ENCODE measurements at regions not wholly inside any gene's neighbourhood (a gene's known extent, or its start where the extent isn't known, plus 50 kb on each side); places are given as distances from the start of the nearest gene placed in this dataset.
A peak's percentile ranks its signal among the peaks of the same experiment; 100 is the strongest.

DNA sequence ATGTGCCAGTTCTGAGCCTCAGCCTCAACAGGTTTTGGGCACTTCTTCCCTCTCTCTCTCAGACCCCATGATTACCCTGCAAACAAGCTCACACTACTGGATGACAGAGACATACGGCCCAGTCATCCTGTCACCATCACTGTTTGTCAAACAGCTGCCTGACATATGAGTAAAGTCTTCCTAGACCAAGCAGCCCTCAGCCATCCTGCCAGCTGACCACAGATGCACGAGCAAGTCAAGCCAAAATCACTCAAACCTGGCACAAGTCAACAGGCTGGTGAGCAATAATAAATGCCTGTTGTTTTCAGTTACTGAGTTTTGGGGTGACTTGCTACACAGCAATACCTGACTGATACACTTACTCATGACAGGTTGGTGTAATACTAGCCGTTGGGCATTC lies 75.5 kb upstream of the KLF7 start:
- ChIA-PET CTCF (interaction anchor here (0.6 kb wide), 1 partner anchor 113 kb away, joined by 3 read pairs; no protein-coding TSS in a partner anchor), POLR2A (interaction anchor here (0.5 kb wide), 1 partner anchor 32 kb away, joined by 3 read pairs; no protein-coding TSS in a partner anchor), RAD21 (ENCODE audit: unreplicated experiment) (no interaction called here), SMC1A (ENCODE audit: uncharacterized antibody, unreplicated experiment) (interaction anchor here (2.4 kb wide), 1 partner anchor 232 kb away, joined by 6 read pairs; no protein-coding TSS in a partner anchor)
- BruUV-seq (replicated peaks) = no TSS peak
- WGBS (ENCODE audit: insufficient coverage, insufficient replicate concordance, low lambda C conversion rate, missing lambda C conversion rate) = 2% methylated on average over 3 of the region's 3 CpGs
- Histone ChIP-seq H4K20me1 (ENCODE audit: control insufficient read depth, insufficient read depth) (no peaks in the 10 kb centered on the region), H3K79me2 (ENCODE audit: control insufficient read depth, insufficient read depth, low read length) (no peaks in the 10 kb centered on the region), H3K9ac (ENCODE audit: control insufficient read depth, insufficient read depth, low read length) (no peak overlapping the region), H3K4me3 (no peak overlapping the region), H3K27ac (ENCODE audit: control insufficient read depth, insufficient read depth) (no peak overlapping the region), H3K9me3 (replicated peaks; ENCODE audit: control insufficient read depth, insufficient read depth, low read length) (no peaks in the 10 kb centered on the region; the same call in 2 of the 3 replicates), H3K27me3 (replicated peaks in 1 of 2; ENCODE audit: control insufficient read depth in 2 of 2, insufficient read depth in 2 of 2, low read length in 1 of 2) (no peaks in the 10 kb centered on the region), H3K4me2 (ENCODE audit: control insufficient read depth, insufficient read depth) (no peak overlapping the region), H3K36me3 (ENCODE audit: control insufficient read depth in 2 of 2, insufficient read depth in 2 of 2, low read length in 1 of 2) (no peaks in the 10 kb centered on the region), H3K4me1 (ENCODE audit: control insufficient read depth, insufficient read depth, low read length) (peaks cover 10% of the 10 kb centered on the region), H2AFZ (ENCODE audit: control insufficient read depth, low read depth, low read length) (no peak overlapping the region)
- peak; percentile 38 for ATAC-seq
- in situ Hi-C loops (cut with MboI) = no loop called here
- FAIRE-seq = no peak
- intact Hi-C loops (cut with micrococcal nuclease; ENCODE audit: unreplicated experiment) = no loop called here
- 0 out of 4 replicates have a peak, but pooled peaks of 1 of the 2 experiments have one; percentile 12 for TF ChIP-seq BHLHE40 (IDR thresholded peaks at IDR 0.05; ENCODE audit: borderline replicate concordance in 1 of 2, low read depth in 2 of 2, low read length in 1 of 2)
- TF ChIP-seq NFIC (IDR thresholded peaks at IDR 0.05; ENCODE audit: low read depth, low read length) = 0 out of 2 replicates have a peak, but pooled peaks have one; percentile 37
- TF ChIP-seq SREBF1 (IDR thresholded peaks at IDR 0.05; ENCODE audit: low read length) = no peak
- no peak for DNase-seq (ENCODE audit: low read depth, low spot score)

GRCh38 chr2:207243601-207244000 lies 77.9 kb upstream of the KLF7 start:
- CTCF ChIA-PET = interaction anchor here (0.9 to 1.0 kb wide), 2 partner anchors 14 to 442 kb away, joined by 3 read pairs; no protein-coding TSS in a partner anchor
- SMC1A ChIA-PET (ENCODE audit: uncharacterized antibody, unreplicated experiment) = interaction anchor here (0.6 to 1.2 kb wide), 2 partner anchors 48 to 99 kb away, joined by 3 to 5 read pairs; no protein-coding TSS in a partner anchor
- FAIRE-seq = no peak
- intact Hi-C loops (cut with micrococcal nuclease; ENCODE audit: unreplicated experiment) = no loop called here
- POLR2A ChIA-PET = no interaction called here
- no peak overlapping the region for H2AFZ ChIP-seq (ENCODE audit: control insufficient read depth, low read depth, low read length)
- TF ChIP-seq ZNF274 (IDR thresholded peaks at IDR 0.05; ENCODE audit: insufficient read depth, insufficient read length) = no peak
- TF ChIP-seq FOXK2 (IDR thresholded peaks at IDR 0.05) = no peak
- no peak for TF ChIP-seq POLR2AphosphoS2 (IDR thresholded peaks at IDR 0.05; ENCODE audit: low read depth, low read length)
- TF ChIP-seq SMAD1 (IDR thresholded peaks at IDR 0.05; ENCODE audit: low read depth, partially characterized antibody) = no peak
- TF ChIP-seq, protein P1, sequence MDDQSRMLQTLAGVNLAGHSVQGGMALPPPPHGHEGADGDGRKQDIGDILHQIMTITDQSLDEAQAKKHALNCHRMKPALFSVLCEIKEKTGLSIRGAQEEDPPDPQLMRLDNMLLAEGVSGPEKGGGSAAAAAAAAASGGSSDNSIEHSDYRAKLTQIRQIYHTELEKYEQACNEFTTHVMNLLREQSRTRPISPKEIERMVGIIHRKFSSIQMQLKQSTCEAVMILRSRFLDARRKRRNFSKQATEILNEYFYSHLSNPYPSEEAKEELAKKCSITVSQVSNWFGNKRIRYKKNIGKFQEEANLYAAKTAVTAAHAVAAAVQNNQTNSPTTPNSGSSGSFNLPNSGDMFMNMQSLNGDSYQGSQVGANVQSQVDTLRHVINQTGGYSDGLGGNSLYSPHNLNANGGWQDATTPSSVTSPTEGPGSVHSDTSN (IDR thresholded peaks at IDR 0.05; ENCODE audit: insufficient replicate concordance, low read depth, low read length) = no peak
- TF ChIP-seq ATF3 (IDR thresholded peaks at IDR 0.05; ENCODE audit: borderline replicate concordance, extremely low read depth, low read depth, low read length) = no peak
- in situ Hi-C loops (cut with MboI) = no loop called here
- no peaks in the 10 kb centered on the region for H4K20me1 ChIP-seq (ENCODE audit: control insufficient read depth, insufficient read depth)
- H3K9ac ChIP-seq (ENCODE audit: control insufficient read depth, insufficient read depth, low read length) = no peak overlapping the region
- no peak for ATAC-seq
- no peaks in the 10 kb centered on the region; the same call in 2 of the 3 replicates for H3K9me3 ChIP-seq (replicated peaks; ENCODE audit: control insufficient read depth, insufficient read depth, low read length)
- H3K79me2 ChIP-seq (ENCODE audit: control insufficient read depth, insufficient read depth, low read length) = no peaks in the 10 kb centered on the region
- no peak for DNase-seq (ENCODE audit: low read depth, low spot score)
- RAD21 ChIA-PET (ENCODE audit: unreplicated experiment) = no interaction called here
- peaks cover 10% of the 10 kb centered on the region for H3K4me1 ChIP-seq (ENCODE audit: control insufficient read depth, insufficient read depth, low read length)
- H3K27me3 ChIP-seq (replicated peaks in 1 of 2; ENCODE audit: control insufficient read depth in 2 of 2, insufficient read depth in 2 of 2, low read length in 1 of 2) = no peaks in the 10 kb centered on the region
- no peak overlapping the region for H3K4me3 ChIP-seq
- H3K4me2 ChIP-seq (ENCODE audit: control insufficient read depth, insufficient read depth) = no peak overlapping the region
- no peak overlapping the region for H3K27ac ChIP-seq (ENCODE audit: control insufficient read depth, insufficient read depth)
- WGBS (ENCODE audit: insufficient coverage, insufficient replicate concordance, low lambda C conversion rate, missing lambda C conversion rate) = 100% methylated on average over 1 of the region's 1 CpG
- H3K36me3 ChIP-seq (ENCODE audit: control insufficient read depth in 2 of 2, insufficient read depth in 2 of 2, low read length in 1 of 2) = no peaks in the 10 kb centered on the region
- no TSS peak for BruUV-seq (replicated peaks)

Measured in GM12878 (cell line).